GM12878 (cell line): ENCODE measurements at regions not wholly inside any gene's neighbourhood (a gene's known extent, or its start where the extent isn't known, plus 50 kb on each side); places are given as distances from the start of the nearest gene placed in this dataset.

ENCODE experiments used
- ATAC-seq: fragments of 200-7000 bp; cut with Tn5 transposase; 3 replicates; pipeline ENCODE4 v1.9.1; 2020; ENCODE audit warnings: mild to moderate bottlenecking, moderate library complexity
- BruUV-seq: library from RNA; stranded (reverse); fragments of 400-500 nt; replicated peaks from 2 replicates; lab custom pipeline; 2021; lab: Mats Ljungman, UMichigan
- CTCF ChIA-PET: fragments of 300-600 bp; sonication (Branson Sonifier 250); formaldehyde crosslinking; extraction: SDS; loops from one replicate; lab custom pipeline; 2021; ENCODE audit warnings: inconsistent platforms; lab: Yijun Ruan, JAX
- POLR2A ChIA-PET: fragments of 350-600 bp; formaldehyde crosslinking; extraction: SDS; loops from one replicate; lab custom pipeline; 2021; ENCODE audit warnings: inconsistent platforms; lab: Charles Lee
- RAD21 ChIA-PET: fragments of 300-600 bp; sonication (Branson Sonifier 250); formaldehyde crosslinking; loops from one replicate; lab custom pipeline; 2023; ENCODE audit warnings: antibody characterized with exemption; ENCODE audit not compliant: unreplicated experiment; lab: Charles Lee
- SMC1A ChIA-PET: fragments of 300-600 bp; sonication (Branson Sonifier 250); formaldehyde crosslinking; loops from one replicate; lab custom pipeline; 2023; ENCODE audit not compliant: unreplicated experiment, uncharacterized antibody; lab: Charles Lee
- DNase-seq: peaks from one replicate; pipeline ENCODE4 v3.0.0-alpha.2; 2011; ENCODE audit warnings: low read depth, low spot score
- FAIRE-seq: peaks from 3 replicates; lab custom pipeline; 2011; peaks lifted over from hg19 to GRCh38; lab: Jason Lieb, UNC
- H2AFZ ChIP-seq: 2 replicates; pipeline ENCODE4 v1.6.0; 2011; ENCODE audit warnings: low read depth, low read length, control low read depth; ENCODE audit not compliant: control insufficient read depth
- H3K27ac ChIP-seq: 2 replicates; pipeline ENCODE4 v1.5.1; 2011; ENCODE audit warnings: control low read depth; ENCODE audit not compliant: control insufficient read depth, insufficient read depth
- H3K27me3 ChIP-seq, 2 experiments: replicated peaks in 1 of 2; 2 replicates each; pipeline versions ENCODE4 v1.6.0 to v1.6.1; 2011; ENCODE audit warnings: low read length in 1 of 2; ENCODE audit not compliant: control insufficient read depth in 2 of 2, insufficient read depth in 2 of 2
- H3K36me3 ChIP-seq, 2 experiments: 2 replicates each; pipeline ENCODE4 v1.5.1; 2011; ENCODE audit warnings: low read length in 1 of 2; ENCODE audit not compliant: control insufficient read depth in 2 of 2, insufficient read depth in 2 of 2
- H3K4me1 ChIP-seq: 2 replicates; pipeline ENCODE4 v1.6.1; 2011; ENCODE audit warnings: mild to moderate bottlenecking, low read length, moderate library complexity, mixed read lengths; ENCODE audit not compliant: control insufficient read depth, insufficient read depth
- H3K4me2 ChIP-seq: 2 replicates; pipeline ENCODE4 v1.6.0; 2011; ENCODE audit warnings: control low read depth; ENCODE audit not compliant: control insufficient read depth, insufficient read depth
- H3K4me3 ChIP-seq: fragments of 200-600 bp; sonication (generic); 2 replicates; pipeline ENCODE4 v1.5.1; 2016
- H3K79me2 ChIP-seq: 2 replicates; pipeline ENCODE4 v1.6.0; 2011; ENCODE audit warnings: low read length; ENCODE audit not compliant: control insufficient read depth, insufficient read depth
- H3K9ac ChIP-seq: 2 replicates; pipeline ENCODE4 v1.8.0; 2011; ENCODE audit warnings: low read length, control low read depth, mixed read lengths; ENCODE audit not compliant: control insufficient read depth, insufficient read depth
- H3K9me3 ChIP-seq: replicated peaks from 3 replicates; pipeline ENCODE4 v1.5.1; 2011; ENCODE audit warnings: mild to moderate bottlenecking, low read length; ENCODE audit not compliant: control insufficient read depth, insufficient read depth
- H4K20me1 ChIP-seq: 2 replicates; pipeline ENCODE4 v1.6.0; 2011; ENCODE audit not compliant: control insufficient read depth, insufficient read depth
- ATF7 ChIP-seq: fragments of 450-650 bp; IDR thresholded peaks from 2 replicates; pipeline ENCODE4 v1.6.1; 2016; ENCODE audit warnings: low read depth, mild to moderate bottlenecking
- BACH1 ChIP-seq: fragments of 450-650 bp; IDR thresholded peaks from 2 replicates; pipeline ENCODE4 v1.6.1; 2017; ENCODE audit warnings: mild to moderate bottlenecking, borderline replicate concordance
- BCLAF1 ChIP-seq: fragments of 450-650 bp; IDR thresholded peaks from 2 replicates; pipeline ENCODE4 v1.6.1; 2017; ENCODE audit warnings: antibody characterized with exemption, mild to moderate bottlenecking, moderate library complexity
- EP300 ChIP-seq, 2 experiments: fragments of 150-350 bp in 1 of 2; IDR thresholded peaks; 2 replicates each; pipeline ENCODE4 v1.6.1; 2011 to 2012; ENCODE audit warnings: low read depth in 2 of 2, low read length in 2 of 2, borderline replicate concordance in 1 of 2, improper control_type of control experiment in 1 of 2, inconsistent platforms in 1 of 2; ENCODE audit not compliant: control insufficient read depth in 1 of 2
- FOS ChIP-seq: IDR thresholded peaks from 3 replicates; pipeline ENCODE4 v1.6.1; 2011; ENCODE audit warnings: borderline replicate concordance; ENCODE audit not compliant: insufficient read length; ENCODE audit errors: extremely low read depth
- IKZF1 ChIP-seq: fragments of 450-650 bp; conservative IDR thresholded peaks from 2 replicates; pipeline ENCODE4 v1.6.1; 2017; ENCODE audit warnings: antibody characterized with exemption, mild to moderate bottlenecking
- NFIC ChIP-seq: IDR thresholded peaks from 2 replicates; pipeline ENCODE4 v1.6.1; 2012; ENCODE audit warnings: low read depth, mild to moderate bottlenecking, inconsistent platforms, low read length, moderate library complexity
- POU2F2 ChIP-seq: IDR thresholded peaks from 3 replicates; pipeline ENCODE4 v1.6.1; 2011; ENCODE audit warnings: low read depth, mild to moderate bottlenecking, low read length, borderline replicate concordance
- RCOR1 ChIP-seq: conservative IDR thresholded peaks from 2 replicates; pipeline ENCODE4 v1.6.1; 2012; ENCODE audit warnings: low read depth, low read length, improper control_type of control experiment
- RFX5 ChIP-seq: IDR thresholded peaks from 2 replicates; pipeline ENCODE4 v1.6.1; 2011; ENCODE audit warnings: low read depth, low read length, improper control_type of control experiment
- SIX5 ChIP-seq: IDR thresholded peaks from 2 replicates; pipeline ENCODE4 v1.6.1; 2011; ENCODE audit warnings: mild to moderate bottlenecking, low read depth, low read length, moderate library complexity; ENCODE audit not compliant: severe bottlenecking
- SREBF2 ChIP-seq: IDR thresholded peaks from 2 replicates; pipeline ENCODE4 v1.6.1; 2012; ENCODE audit warnings: mild to moderate bottlenecking, low read length
- TCF7 ChIP-seq: IDR thresholded peaks from 2 replicates; pipeline ENCODE4 v1.6.1; 2014; ENCODE audit warnings: antibody characterized with exemption, borderline replicate concordance
- WGBS: methylation state at CpG from one replicate; pipeline ENCODE4 v1.1.6; 2016; ENCODE audit warnings: low lambda C conversion rate; ENCODE audit not compliant: insufficient replicate concordance, insufficient coverage; ENCODE audit errors: missing lambda C conversion rate; 5-methylcytosine and 5-hydroxymethylcytosine counted together
- in situ Hi-C: fragments of 300-500 bp; cut with MboI; formaldehyde crosslinking; loops from 9 replicates; pipeline ENCODE4 v1.14.3; 2018; ENCODE audit warnings: mixed read lengths
- intact Hi-C: fragments of 100-400 bp; cut with micrococcal nuclease; formaldehyde crosslinking; loops from one replicate; pipeline ENCODE4 v1.14.2; 2022; ENCODE audit not compliant: unreplicated experiment
- TF ChIP-seq, protein P1 (sequence below): fragments of 450-650 bp; formaldehyde crosslinking; IDR thresholded peaks from 2 replicates; pipeline ENCODE4 v1.4.0; 2022; ENCODE audit warnings: mild to moderate bottlenecking, moderate library complexity
- TF ChIP-seq, protein P2 (sequence below): fragments of 450-650 bp; IDR thresholded peaks from 2 replicates; pipeline ENCODE4 v1.6.1; 2016; ENCODE audit warnings: mild to moderate bottlenecking

DNA sequence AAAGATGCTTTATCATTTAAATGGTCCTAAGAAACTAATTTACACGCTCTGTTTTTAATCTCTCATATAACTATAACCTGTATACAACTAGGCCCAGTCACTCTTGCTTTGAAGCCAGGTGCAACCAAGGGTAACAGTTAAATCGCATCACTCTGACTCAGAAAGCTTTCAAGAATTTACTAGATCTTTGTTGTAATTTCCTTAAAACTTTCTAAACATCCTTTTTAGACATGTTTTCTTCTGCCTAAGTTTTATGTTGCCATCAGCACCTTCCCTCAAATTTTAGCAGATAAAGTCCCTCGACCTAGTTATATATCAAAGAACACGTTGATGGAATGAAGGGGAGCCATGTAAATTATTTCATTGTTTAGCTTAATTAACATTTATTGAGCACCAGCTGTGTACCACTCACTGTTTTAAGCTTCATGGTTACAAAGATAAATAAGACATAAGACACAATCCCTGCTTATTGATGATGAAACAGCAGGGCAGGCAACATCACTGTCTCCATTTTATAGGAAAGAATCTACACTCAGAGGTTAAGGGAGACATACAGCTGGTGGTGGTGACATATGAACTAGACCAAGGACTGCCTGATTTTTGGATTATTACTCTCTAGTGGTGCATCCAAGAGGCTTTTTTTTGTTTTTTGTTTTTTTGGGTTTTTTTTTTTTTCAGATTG, 101.0 kb downstream of the CD200R1L start:
- CTCF ChIA-PET = interaction anchor here (0.7 to 7.7 kb wide), 2 partner anchors 10 to 227 kb away, joined by 3 to 65 read pairs; no protein-coding TSS in a partner anchor
- H3K27me3 ChIP-seq = no peaks in the 10 kb centered on the region; a peak in 1 of 4 replicates
- H3K4me2 ChIP-seq = no peak overlapping the region
- peak; percentile 31 for FAIRE-seq
- H3K27ac ChIP-seq = no peak overlapping the region
- H3K4me3 ChIP-seq = no peak overlapping the region
- WGBS = 14% methylated on average over 4 of the region's 4 CpGs
- H3K36me3 ChIP-seq = no peaks in the 10 kb centered on the region
- SMC1A ChIA-PET = interaction anchor here (1.0 to 8.8 kb wide), 4 partner anchors 9 to 234 kb away, joined by 3 to 46 read pairs (median 6); no protein-coding TSS in a partner anchor
- no peak overlapping the region for H2AFZ ChIP-seq
- BruUV-seq = no TSS peak
- intact Hi-C loops (no loop called here), in situ Hi-C loops (no loop called here)
- H3K9me3 ChIP-seq = no peaks in the 10 kb centered on the region
- RAD21 ChIA-PET = interaction anchor here (0.8 to 1.2 kb wide), 2 partner anchors 11 to 29 kb away, joined by 3 read pairs; no protein-coding TSS in a partner anchor
- H3K9ac ChIP-seq = no peak overlapping the region
- no peaks in the 10 kb centered on the region for H4K20me1 ChIP-seq
- no peak for DNase-seq
- POLR2A ChIA-PET = no interaction called here
- no peaks in the 10 kb centered on the region for H3K4me1 ChIP-seq
- peak; percentile 33; the same call in 1 of the 3 replicates for ATAC-seq
- no peaks in the 10 kb centered on the region for H3K79me2 ChIP-seq
- TF ChIP-seq NFIC (peak; percentile 6; the same call in 1 of the 2 replicates), EP300 (IDR thresholded peaks at IDR 0.05; ENCODE audit: borderline replicate concordance in 1 of 2, control insufficient read depth in 1 of 2, low read depth in 2 of 2, low read length in 2 of 2) (no peak), SIX5 (no peak), TCF7 (peak; percentile 37; the same call in 1 of the 2 replicates), BACH1 (no peak), ATF7 (no peak), IKZF1 (no peak), POU2F2 (no peak), RCOR1 (no peak), SREBF2 (no peak), FOS (no peak), BCLAF1 (no peak), RFX5 (no peak)
- TF ChIP-seq, protein P1, sequence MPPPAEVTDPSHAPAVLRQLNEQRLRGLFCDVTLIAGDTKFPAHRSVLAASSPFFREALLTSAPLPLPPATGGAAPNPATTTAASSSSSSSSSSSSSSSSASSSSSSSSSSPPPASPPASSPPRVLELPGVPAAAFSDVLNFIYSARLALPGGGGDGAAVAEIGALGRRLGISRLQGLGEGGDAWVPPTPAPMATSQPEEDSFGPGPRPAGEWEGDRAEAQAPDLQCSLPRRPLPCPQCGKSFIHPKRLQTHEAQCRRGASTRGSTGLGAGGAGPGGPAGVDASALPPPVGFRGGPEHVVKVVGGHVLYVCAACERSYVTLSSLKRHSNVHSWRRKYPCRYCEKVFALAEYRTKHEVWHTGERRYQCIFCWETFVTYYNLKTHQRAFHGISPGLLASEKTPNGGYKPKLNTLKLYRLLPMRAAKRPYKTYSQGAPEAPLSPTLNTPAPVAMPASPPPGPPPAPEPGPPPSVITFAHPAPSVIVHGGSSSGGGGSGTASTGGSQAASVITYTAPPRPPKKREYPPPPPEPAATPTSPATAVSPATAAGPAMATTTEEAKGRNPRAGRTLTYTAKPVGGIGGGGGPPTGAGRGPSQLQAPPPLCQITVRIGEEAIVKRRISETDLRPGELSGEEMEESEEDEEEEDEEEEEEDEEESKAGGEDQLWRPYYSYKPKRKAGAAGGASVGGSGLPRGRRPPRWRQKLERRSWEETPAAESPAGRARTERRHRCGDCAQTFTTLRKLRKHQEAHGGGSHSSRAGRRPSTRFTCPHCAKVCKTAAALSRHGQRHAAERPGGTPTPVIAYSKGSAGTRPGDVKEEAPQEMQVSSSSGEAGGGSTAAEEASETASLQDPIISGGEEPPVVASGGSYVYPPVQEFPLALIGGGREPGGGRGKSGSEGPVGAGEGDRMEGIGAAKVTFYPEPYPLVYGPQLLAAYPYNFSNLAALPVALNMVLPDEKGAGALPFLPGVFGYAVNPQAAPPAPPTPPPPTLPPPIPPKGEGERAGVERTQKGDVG = no peak
- TF ChIP-seq, protein P2, sequence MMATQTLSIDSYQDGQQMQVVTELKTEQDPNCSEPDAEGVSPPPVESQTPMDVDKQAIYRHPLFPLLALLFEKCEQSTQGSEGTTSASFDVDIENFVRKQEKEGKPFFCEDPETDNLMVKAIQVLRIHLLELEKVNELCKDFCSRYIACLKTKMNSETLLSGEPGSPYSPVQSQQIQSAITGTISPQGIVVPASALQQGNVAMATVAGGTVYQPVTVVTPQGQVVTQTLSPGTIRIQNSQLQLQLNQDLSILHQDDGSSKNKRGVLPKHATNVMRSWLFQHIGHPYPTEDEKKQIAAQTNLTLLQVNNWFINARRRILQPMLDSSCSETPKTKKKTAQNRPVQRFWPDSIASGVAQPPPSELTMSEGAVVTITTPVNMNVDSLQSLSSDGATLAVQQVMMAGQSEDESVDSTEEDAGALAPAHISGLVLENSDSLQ = no peak
